ENCODE measurements at regions not wholly inside any gene's neighbourhood (a gene's known extent, or its start where the extent isn't known, plus 50 kb on each side); places are given as distances from the start of the nearest gene placed in this dataset.

DNA sequence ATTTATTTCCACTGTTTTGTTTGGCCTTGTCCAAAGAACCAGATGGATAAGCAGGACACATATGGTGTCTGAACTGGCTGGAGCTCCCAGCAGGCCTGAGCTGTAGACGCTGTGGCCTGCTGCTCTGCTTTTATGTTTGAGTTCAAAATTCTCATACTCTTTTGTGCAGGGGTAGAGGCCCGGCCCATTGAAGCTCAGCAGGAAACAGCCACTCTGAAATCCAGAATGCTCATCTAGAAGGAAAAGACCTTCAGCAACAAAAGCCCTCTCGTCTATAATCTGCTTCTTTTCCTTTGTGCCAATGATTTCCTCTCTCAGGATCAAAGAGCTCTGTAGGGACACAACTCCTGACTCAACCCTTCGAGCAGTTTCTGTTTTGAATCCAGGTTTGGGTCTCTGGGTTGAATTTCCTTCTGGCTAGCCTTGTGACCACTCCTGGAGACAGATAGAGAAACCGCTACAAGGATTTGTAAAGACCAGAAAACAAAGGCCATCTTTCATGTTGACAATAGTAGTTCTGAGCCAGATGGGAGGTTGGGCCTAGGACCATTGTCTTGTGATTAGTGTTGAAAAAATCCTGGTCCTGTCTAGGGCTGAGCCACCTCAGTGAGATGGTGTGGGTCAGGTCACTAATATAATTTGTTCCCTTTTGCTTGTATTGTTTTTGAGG lies 446.7 kb downstream of the BCKDHB start:
- no peak for TF ChIP-seq POLR2A (IDR thresholded peaks at IDR 0.05; ENCODE audit: low read depth)
- TF ChIP-seq, protein P1, sequence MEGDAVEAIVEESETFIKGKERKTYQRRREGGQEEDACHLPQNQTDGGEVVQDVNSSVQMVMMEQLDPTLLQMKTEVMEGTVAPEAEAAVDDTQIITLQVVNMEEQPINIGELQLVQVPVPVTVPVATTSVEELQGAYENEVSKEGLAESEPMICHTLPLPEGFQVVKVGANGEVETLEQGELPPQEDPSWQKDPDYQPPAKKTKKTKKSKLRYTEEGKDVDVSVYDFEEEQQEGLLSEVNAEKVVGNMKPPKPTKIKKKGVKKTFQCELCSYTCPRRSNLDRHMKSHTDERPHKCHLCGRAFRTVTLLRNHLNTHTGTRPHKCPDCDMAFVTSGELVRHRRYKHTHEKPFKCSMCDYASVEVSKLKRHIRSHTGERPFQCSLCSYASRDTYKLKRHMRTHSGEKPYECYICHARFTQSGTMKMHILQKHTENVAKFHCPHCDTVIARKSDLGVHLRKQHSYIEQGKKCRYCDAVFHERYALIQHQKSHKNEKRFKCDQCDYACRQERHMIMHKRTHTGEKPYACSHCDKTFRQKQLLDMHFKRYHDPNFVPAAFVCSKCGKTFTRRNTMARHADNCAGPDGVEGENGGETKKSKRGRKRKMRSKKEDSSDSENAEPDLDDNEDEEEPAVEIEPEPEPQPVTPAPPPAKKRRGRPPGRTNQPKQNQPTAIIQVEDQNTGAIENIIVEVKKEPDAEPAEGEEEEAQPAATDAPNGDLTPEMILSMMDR (IDR thresholded peaks at IDR 0.05) = no peak

All from esophagus muscularis mucosa (tissue), 3 donors.